Endothelial cell of umbilical vein (primary cell): ENCODE measurements at regions not wholly inside any gene's neighbourhood (a gene's known extent, or its start where the extent isn't known, plus 50 kb on each side); places are given as distances from the start of the nearest gene placed in this dataset.
"Not testable (repeated sequence)": the region's sequence is repeated elsewhere in the genome, so short reads cannot be mapped to it uniquely, and the experiment has no call there.

ENCODE experiments used
- EZH2 ChIP-seq: IDR thresholded peaks from 2 replicates; pipeline ENCODE4 v1.6.1; 2012; ENCODE audit warnings: borderline replicate concordance, low read depth, mild to moderate bottlenecking, moderate library complexity, low read length, inconsistent platforms; ENCODE audit not compliant: severe bottlenecking
- FOS ChIP-seq: IDR thresholded peaks from 2 replicates; pipeline ENCODE4 v1.6.1; 2011; ENCODE audit warnings: mild to moderate bottlenecking, low read length, moderate library complexity, borderline replicate concordance; ENCODE audit not compliant: insufficient read depth
- TF ChIP-seq, protein P1 (sequence below), 2 donors: IDR thresholded peaks; 1 replicate in 1 of 2; 2 replicates in 1 of 2; pipeline ENCODE4 v1.5.1; 2011; ENCODE audit warnings: low read length in 2 of 2, mild to moderate bottlenecking in 2 of 2, moderate library complexity in 2 of 2, control low read depth in 1 of 2, inconsistent platforms in 1 of 2, low read depth in 1 of 2; ENCODE audit not compliant: insufficient read depth in 1 of 2; ENCODE audit errors: extremely low read depth in 1 of 2

GRCh38 chr3:139145980-139146379 is 101.3 kb upstream of the PRR23C start:
- TF ChIP-seq, protein P1, sequence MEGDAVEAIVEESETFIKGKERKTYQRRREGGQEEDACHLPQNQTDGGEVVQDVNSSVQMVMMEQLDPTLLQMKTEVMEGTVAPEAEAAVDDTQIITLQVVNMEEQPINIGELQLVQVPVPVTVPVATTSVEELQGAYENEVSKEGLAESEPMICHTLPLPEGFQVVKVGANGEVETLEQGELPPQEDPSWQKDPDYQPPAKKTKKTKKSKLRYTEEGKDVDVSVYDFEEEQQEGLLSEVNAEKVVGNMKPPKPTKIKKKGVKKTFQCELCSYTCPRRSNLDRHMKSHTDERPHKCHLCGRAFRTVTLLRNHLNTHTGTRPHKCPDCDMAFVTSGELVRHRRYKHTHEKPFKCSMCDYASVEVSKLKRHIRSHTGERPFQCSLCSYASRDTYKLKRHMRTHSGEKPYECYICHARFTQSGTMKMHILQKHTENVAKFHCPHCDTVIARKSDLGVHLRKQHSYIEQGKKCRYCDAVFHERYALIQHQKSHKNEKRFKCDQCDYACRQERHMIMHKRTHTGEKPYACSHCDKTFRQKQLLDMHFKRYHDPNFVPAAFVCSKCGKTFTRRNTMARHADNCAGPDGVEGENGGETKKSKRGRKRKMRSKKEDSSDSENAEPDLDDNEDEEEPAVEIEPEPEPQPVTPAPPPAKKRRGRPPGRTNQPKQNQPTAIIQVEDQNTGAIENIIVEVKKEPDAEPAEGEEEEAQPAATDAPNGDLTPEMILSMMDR (IDR thresholded peaks at IDR 0.05; ENCODE audit: extremely low read depth in 1 of 2, insufficient read depth in 1 of 2, low read depth in 1 of 2, low read length in 2 of 2): not testable (repeated sequence)
- TF ChIP-seq EZH2, FOS: not testable (repeated sequence)
